ENCODE measurements at regions not wholly inside any gene's neighbourhood (a gene's known extent, or its start where the extent isn't known, plus 50 kb on each side); places are given as distances from the start of the nearest gene placed in this dataset.

- Histone ChIP-seq H3K79me2 (ENCODE audit: insufficient read depth, low read length) (no peaks in the 10 kb centered on the region), H2AFZ (ENCODE audit: low read depth, low read length) (no peak overlapping the region), H4K20me1 (ENCODE audit: insufficient read depth, low read length) (no peaks in the 10 kb centered on the region), H3K9ac (ENCODE audit: low read depth, low read length) (no peak overlapping the region), H3K4me2 (ENCODE audit: insufficient read depth, low read length) (no peak overlapping the region), H3K27me3 (ENCODE audit: insufficient read depth, low read length, poor library complexity) (no peaks in the 10 kb centered on the region), H3K36me3 (ENCODE audit: insufficient read depth, low read length) (no peaks in the 10 kb centered on the region), H3K4me1 (ENCODE audit: insufficient read depth, low read length) (no peaks in the 10 kb centered on the region), H3K9me3 (ENCODE audit: insufficient read depth, low read length, severe bottlenecking) (no peaks in the 10 kb centered on the region), H3K4me3 (ENCODE audit: low read depth in 1 of 2, low read length in 2 of 2) (no peak overlapping the region), H3K27ac (ENCODE audit: low read length) (no peak overlapping the region)
- TF ChIP-seq CTCF (IDR thresholded peaks at IDR 0.05; ENCODE audit: borderline replicate concordance, extremely low read depth, low read length, poor library complexity, severe bottlenecking) (no peak), EZH2 (IDR thresholded peaks at IDR 0.05; ENCODE audit: borderline replicate concordance, low read depth, low read length, severe bottlenecking) (no peak)
- ATAC-seq (ENCODE audit: insufficient read depth, low read depth) (no peak), DNase-seq (no peak)
Measured at GRCh38 chr18:70506511-70506910, 217.7 kb downstream of the SOCS6 start.

GRCh38 chr18:70503060-70503459 lies 214.2 kb downstream of the SOCS6 start:
- ATAC-seq (ENCODE audit: insufficient read depth, low read depth) (no peak), DNase-seq (no peak)
- no peak overlapping the region for H3K4me2 ChIP-seq (ENCODE audit: insufficient read depth, low read length)
- no peak overlapping the region for H3K4me3 ChIP-seq (ENCODE audit: low read depth in 1 of 2, low read length in 2 of 2)
- H3K79me2 ChIP-seq (ENCODE audit: insufficient read depth, low read length), result no peaks in the 10 kb centered on the region
- no peaks in the 10 kb centered on the region for H3K9me3 ChIP-seq (ENCODE audit: insufficient read depth, low read length, severe bottlenecking)
- H3K27me3 ChIP-seq (ENCODE audit: insufficient read depth, low read length, poor library complexity), result no peaks in the 10 kb centered on the region
- H3K27ac ChIP-seq (ENCODE audit: low read length), result no peak overlapping the region
- no peak overlapping the region for H2AFZ ChIP-seq (ENCODE audit: low read depth, low read length)
- H3K4me1 ChIP-seq (ENCODE audit: insufficient read depth, low read length), result no peaks in the 10 kb centered on the region
- TF ChIP-seq CTCF (IDR thresholded peaks at IDR 0.05; ENCODE audit: borderline replicate concordance, extremely low read depth, low read length, poor library complexity, severe bottlenecking) (no peak), EZH2 (IDR thresholded peaks at IDR 0.05; ENCODE audit: borderline replicate concordance, low read depth, low read length, severe bottlenecking) (no peak)
- H3K36me3 ChIP-seq (ENCODE audit: insufficient read depth, low read length), result no peaks in the 10 kb centered on the region
- no peak overlapping the region for H3K9ac ChIP-seq (ENCODE audit: low read depth, low read length)
- H4K20me1 ChIP-seq (ENCODE audit: insufficient read depth, low read length), result no peaks in the 10 kb centered on the region

GRCh38 chr18:70501358-70501757 lies 212.5 kb downstream of the SOCS6 start:
- no peaks in the 10 kb centered on the region for H3K27me3 ChIP-seq (ENCODE audit: insufficient read depth, low read length, poor library complexity)
- no peaks in the 10 kb centered on the region for H3K79me2 ChIP-seq (ENCODE audit: insufficient read depth, low read length)
- H3K4me3 ChIP-seq (ENCODE audit: low read depth in 1 of 2, low read length in 2 of 2), result no peak overlapping the region
- no peaks in the 10 kb centered on the region for H3K4me1 ChIP-seq (ENCODE audit: insufficient read depth, low read length)
- TF ChIP-seq CTCF (IDR thresholded peaks at IDR 0.05; ENCODE audit: borderline replicate concordance, extremely low read depth, low read length, poor library complexity, severe bottlenecking) (no peak), EZH2 (IDR thresholded peaks at IDR 0.05; ENCODE audit: borderline replicate concordance, low read depth, low read length, severe bottlenecking) (no peak)
- no peaks in the 10 kb centered on the region for H3K36me3 ChIP-seq (ENCODE audit: insufficient read depth, low read length)
- no peaks in the 10 kb centered on the region for H4K20me1 ChIP-seq (ENCODE audit: insufficient read depth, low read length)
- no peak overlapping the region for H2AFZ ChIP-seq (ENCODE audit: low read depth, low read length)
- H3K27ac ChIP-seq (ENCODE audit: low read length), result no peak overlapping the region
- DNase-seq (no peak), ATAC-seq (ENCODE audit: insufficient read depth, low read depth) (no peak)
- H3K9me3 ChIP-seq (ENCODE audit: insufficient read depth, low read length, severe bottlenecking), result no peaks in the 10 kb centered on the region
- H3K4me2 ChIP-seq (ENCODE audit: insufficient read depth, low read length), result no peak overlapping the region
- H3K9ac ChIP-seq (ENCODE audit: low read depth, low read length), result no peak overlapping the region

- no peaks in the 10 kb centered on the region for H3K36me3 ChIP-seq (ENCODE audit: insufficient read depth, low read length)
- no peak overlapping the region for H3K4me2 ChIP-seq (ENCODE audit: insufficient read depth, low read length)
- no peaks in the 10 kb centered on the region for H3K27me3 ChIP-seq (ENCODE audit: insufficient read depth, low read length, poor library complexity)
- H3K4me3 ChIP-seq (ENCODE audit: low read depth in 1 of 2, low read length in 2 of 2), result no peak overlapping the region
- H3K27ac ChIP-seq (ENCODE audit: low read length), result no peak overlapping the region
- no peaks in the 10 kb centered on the region for H3K79me2 ChIP-seq (ENCODE audit: insufficient read depth, low read length)
- no peaks in the 10 kb centered on the region for H3K4me1 ChIP-seq (ENCODE audit: insufficient read depth, low read length)
- TF ChIP-seq CTCF (IDR thresholded peaks at IDR 0.05; ENCODE audit: borderline replicate concordance, extremely low read depth, low read length, poor library complexity, severe bottlenecking), result no peak
- no peak for TF ChIP-seq EZH2 (IDR thresholded peaks at IDR 0.05; ENCODE audit: borderline replicate concordance, low read depth, low read length, severe bottlenecking)
- no peak for ATAC-seq (ENCODE audit: insufficient read depth, low read depth)
- H3K9me3 ChIP-seq (ENCODE audit: insufficient read depth, low read length, severe bottlenecking), result no peaks in the 10 kb centered on the region
- H2AFZ ChIP-seq (ENCODE audit: low read depth, low read length), result no peak overlapping the region
- no peaks in the 10 kb centered on the region for H4K20me1 ChIP-seq (ENCODE audit: insufficient read depth, low read length)
- DNase-seq, result no peak
- H3K9ac ChIP-seq (ENCODE audit: low read depth, low read length), result no peak overlapping the region
Measured at GRCh38 chr18:70500748-70501147, 211.9 kb downstream of the SOCS6 start.
